Lower leg skin (tissue), 4 donors: ENCODE measurements at regions not wholly inside any gene's neighbourhood (a gene's known extent, or its start where the extent isn't known, plus 50 kb on each side); places are given as distances from the start of the nearest gene placed in this dataset.

Experiments
- DNase-seq, 2 donors: peaks; one replicate each; pipeline ENCODE4 v3.0.0-alpha.2; 2019; ENCODE audit warnings: low spot score in 2 of 2
- H3K4me3 ChIP-seq: fragments of 200-600 bp; sonication (generic); 2 replicates; pipeline ENCODE4 v1.5.1; 2017; ENCODE audit warnings: mild to moderate bottlenecking, low read depth; ENCODE audit not compliant: poor library complexity, severe bottlenecking
- CTCF ChIP-seq, 3 donors: fragments of 450-650 bp; IDR thresholded peaks; one replicate each; pipeline ENCODE4 v1.5.1; 2016; ENCODE audit warnings: antibody characterized with exemption in 3 of 3, mild to moderate bottlenecking in 3 of 3, moderate library complexity in 2 of 3
- POLR2A ChIP-seq, 2 donors: fragments of 450-650 bp; IDR thresholded peaks; one replicate each; pipeline ENCODE4 v1.6.1; 2016 to 2017; ENCODE audit warnings: antibody characterized with exemption in 2 of 2, mild to moderate bottlenecking in 1 of 2, moderate library complexity in 1 of 2
- WGBS, 2 donors: methylation state at CpG; one replicate each; pipeline ENCODE4 v1.1.5; 2018; 5-methylcytosine and 5-hydroxymethylcytosine counted together
- intact Hi-C: fragments of 100-400 bp; cut with DNase I; formaldehyde crosslinking; loops from one replicate; pipeline ENCODE4 v1.15.0; 2023; ENCODE audit warnings: low total_unique reads
- microRNA-seq, 2 donors: library from miRNA; unstranded; fragments of <30 nt; microRNA quantifications; one replicate each; pipeline ENCODE4, GENCODE V29; 2016; ENCODE audit warnings: borderline replicate concordance in 2 of 2, borderline number of aligned reads in 1 of 2

DNA sequence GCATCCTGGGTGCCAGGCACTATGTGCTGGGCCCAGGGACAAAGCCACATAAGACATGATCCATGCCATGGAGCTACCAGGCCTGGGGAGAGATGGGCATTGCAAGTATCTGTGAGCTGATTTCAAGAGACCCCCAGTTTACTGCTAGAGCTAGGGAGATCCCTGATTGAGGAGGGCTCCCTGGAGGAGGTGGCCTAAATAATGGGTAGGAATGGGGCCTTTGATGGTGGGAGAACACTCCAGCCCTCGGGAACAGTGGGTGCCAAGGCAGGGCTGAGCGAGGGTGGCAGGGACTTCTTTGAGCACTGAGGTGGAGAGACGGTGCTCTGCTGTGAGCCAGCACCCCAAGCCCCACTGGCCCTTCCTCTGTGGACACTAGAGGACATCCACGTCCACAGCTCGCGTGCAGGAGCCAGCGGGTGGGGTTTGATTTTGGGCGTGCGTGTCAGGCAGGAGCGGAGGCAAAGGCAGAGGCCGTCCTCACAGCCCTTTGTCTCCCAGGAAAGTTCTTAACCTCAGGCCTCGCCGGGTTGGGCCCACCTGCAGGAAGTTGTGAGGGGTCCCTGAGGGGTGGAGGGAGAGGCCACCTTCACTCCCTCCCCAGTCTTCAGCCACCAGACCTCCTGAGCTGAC is 52.9 kb upstream of the PPARA start:
- 67 to 70% methylated on average over 13 of the region's 13 CpGs for WGBS, 2 donors
- no peak overlapping the region for H3K4me3 ChIP-seq
- TF ChIP-seq POLR2A (IDR thresholded peaks at IDR 0.05) (no peak), CTCF (IDR thresholded peaks at IDR 0.05) (no peak)
- intact Hi-C loops = no loop called here
- DNase-seq = no peak

DNA sequence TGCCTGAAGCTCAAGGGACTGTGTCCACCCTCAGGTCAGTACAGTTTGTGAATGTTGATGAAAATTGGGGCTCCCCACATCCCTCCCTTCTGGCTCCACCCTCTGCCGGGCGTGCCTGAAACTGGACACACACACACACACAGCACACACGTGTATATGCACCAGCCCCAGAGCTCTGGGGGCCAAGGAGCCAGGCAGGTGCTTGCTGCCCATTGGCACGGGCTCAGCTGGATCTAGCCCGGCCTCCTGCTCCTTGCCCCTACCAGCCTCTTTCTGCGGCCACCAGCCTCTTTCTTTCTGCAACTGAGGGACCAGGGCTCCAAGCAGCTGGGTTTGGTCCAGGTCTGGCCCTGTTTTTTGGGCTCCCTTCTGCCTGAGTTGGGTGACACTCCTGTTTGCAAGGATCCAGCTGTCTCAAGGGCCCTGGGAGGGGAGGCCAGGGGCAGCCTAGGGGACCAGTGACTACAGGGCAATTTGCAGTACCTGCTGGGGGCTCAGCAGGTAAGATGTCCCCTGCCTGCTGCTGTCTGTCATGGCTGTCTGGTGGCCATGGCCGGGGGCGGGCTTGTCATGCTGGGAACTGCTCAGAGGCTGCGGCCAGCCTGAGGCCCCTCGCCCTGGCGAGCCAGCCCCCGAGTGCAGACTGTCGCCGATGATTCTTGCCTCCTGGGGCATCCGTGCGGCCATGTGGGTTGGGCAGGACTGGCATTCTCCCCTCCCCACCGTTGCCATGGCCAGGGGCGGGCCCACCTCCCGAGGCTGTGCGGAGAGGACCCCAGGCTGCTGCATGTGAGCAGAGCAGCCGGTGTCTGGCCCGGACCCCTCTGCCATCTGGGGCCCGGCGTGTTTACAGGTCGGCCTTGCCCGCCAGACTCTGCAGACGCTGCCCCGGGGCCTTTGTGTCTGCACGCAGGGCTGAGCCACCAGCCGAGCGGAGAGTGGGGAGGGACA is 51.5 kb upstream of the PPARA start:
- no peak overlapping the region for H3K4me3 ChIP-seq
- WGBS, 2 donors = 56 to 65% methylated on average over 21 to 31 of the region's 31 CpGs
- intact Hi-C loops = no loop called here
- DNase-seq = no peak
- TF ChIP-seq POLR2A (IDR thresholded peaks at IDR 0.05) = no peak
- no peak for TF ChIP-seq CTCF (IDR thresholded peaks at IDR 0.05)

DNA sequence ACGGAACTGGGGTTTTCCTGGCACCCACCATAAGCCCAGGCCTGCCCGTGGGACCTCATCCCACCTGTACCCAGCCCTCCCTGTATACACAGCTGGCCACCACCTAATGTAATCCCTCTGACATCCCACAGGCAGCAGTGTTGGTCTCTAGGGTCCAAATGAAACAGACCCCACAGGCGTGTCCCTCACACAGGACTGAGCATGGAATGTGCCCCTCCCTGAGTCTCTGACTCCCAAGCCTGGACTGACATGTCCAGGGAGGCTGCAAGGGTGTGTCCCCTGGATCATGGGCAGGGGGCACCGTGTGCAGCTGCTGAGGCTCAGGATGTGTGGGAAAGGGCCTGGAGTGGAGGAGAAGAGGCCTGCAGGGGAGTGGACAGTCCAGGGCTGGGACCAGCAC is 50.6 kb upstream of the PPARA start:
- intact Hi-C loops = no loop called here
- no peak overlapping the region for H3K4me3 ChIP-seq
- DNase-seq = no peak
- TF ChIP-seq POLR2A (IDR thresholded peaks at IDR 0.05) = no peak
- TF ChIP-seq CTCF (IDR thresholded peaks at IDR 0.05) = no peak
- whole genome bisulfite sequencing, 2 donors = 28 to 54% methylated on average over 4 of the region's 4 CpGs

- intact Hi-C loops = no loop called here
- TF ChIP-seq CTCF (IDR thresholded peaks at IDR 0.05) (no peak), POLR2A (IDR thresholded peaks at IDR 0.05) (no peak)
- WGBS, 2 donors = 63% methylated on average over 17 to 20 of the region's 21 CpGs
- no peak for DNase-seq
- H3K4me3 ChIP-seq = no peak overlapping the region
Observed at GRCh38 chr22:46100401-46101105, 49.8 kb upstream of the PPARA start.

Small RNA genes in the stretch of these regions (microRNA-seq; reads per million reads assigned to microRNA genes)
- 0 to 0.57 reads per million in 2 donors for gene MIR3619
